GM12878 (cell line): ENCODE measurements at regions not wholly inside any gene's neighbourhood (a gene's known extent, or its start where the extent isn't known, plus 50 kb on each side); places are given as distances from the start of the nearest gene placed in this dataset.
"Not testable (repeated sequence)": the region's sequence is repeated elsewhere in the genome, so short reads cannot be mapped to it uniquely, and the experiment has no call there.

Experiments used
- ATAC-seq: fragments of 200-7000 bp; cut with Tn5 transposase; 3 replicates; pipeline ENCODE4 v1.9.1; 2020; ENCODE audit warnings: mild to moderate bottlenecking, moderate library complexity
- BruUV-seq: library from RNA; stranded (reverse); fragments of 400-500 nt; replicated peaks from 2 replicates; lab custom pipeline; 2021; lab: Mats Ljungman, UMichigan
- CTCF ChIA-PET: fragments of 300-600 bp; sonication (Branson Sonifier 250); formaldehyde crosslinking; extraction: SDS; loops from one replicate; lab custom pipeline; 2021; ENCODE audit warnings: inconsistent platforms; lab: Yijun Ruan, JAX
- POLR2A ChIA-PET: fragments of 350-600 bp; formaldehyde crosslinking; extraction: SDS; loops from one replicate; lab custom pipeline; 2021; ENCODE audit warnings: inconsistent platforms; lab: Charles Lee
- RAD21 ChIA-PET: fragments of 300-600 bp; sonication (Branson Sonifier 250); formaldehyde crosslinking; loops from one replicate; lab custom pipeline; 2023; ENCODE audit warnings: antibody characterized with exemption; ENCODE audit not compliant: unreplicated experiment; lab: Charles Lee
- SMC1A ChIA-PET: fragments of 300-600 bp; sonication (Branson Sonifier 250); formaldehyde crosslinking; loops from one replicate; lab custom pipeline; 2023; ENCODE audit not compliant: unreplicated experiment, uncharacterized antibody; lab: Charles Lee
- DNase-seq: peaks from one replicate; pipeline ENCODE4 v3.0.0-alpha.2; 2011; ENCODE audit warnings: low read depth, low spot score
- FAIRE-seq: peaks from 3 replicates; lab custom pipeline; 2011; peaks lifted over from hg19 to GRCh38; lab: Jason Lieb, UNC
- H2AFZ ChIP-seq: 2 replicates; pipeline ENCODE4 v1.6.0; 2011; ENCODE audit warnings: low read depth, low read length, control low read depth; ENCODE audit not compliant: control insufficient read depth
- H3K27ac ChIP-seq: 2 replicates; pipeline ENCODE4 v1.5.1; 2011; ENCODE audit warnings: control low read depth; ENCODE audit not compliant: control insufficient read depth, insufficient read depth
- H3K27me3 ChIP-seq, 2 experiments: replicated peaks in 1 of 2; 2 replicates each; pipeline versions ENCODE4 v1.6.0 to v1.6.1; 2011; ENCODE audit warnings: low read length in 1 of 2; ENCODE audit not compliant: control insufficient read depth in 2 of 2, insufficient read depth in 2 of 2
- H3K36me3 ChIP-seq, 2 experiments: 2 replicates each; pipeline ENCODE4 v1.5.1; 2011; ENCODE audit warnings: low read length in 1 of 2; ENCODE audit not compliant: control insufficient read depth in 2 of 2, insufficient read depth in 2 of 2
- H3K4me1 ChIP-seq: 2 replicates; pipeline ENCODE4 v1.6.1; 2011; ENCODE audit warnings: mild to moderate bottlenecking, low read length, moderate library complexity, mixed read lengths; ENCODE audit not compliant: control insufficient read depth, insufficient read depth
- H3K4me2 ChIP-seq: 2 replicates; pipeline ENCODE4 v1.6.0; 2011; ENCODE audit warnings: control low read depth; ENCODE audit not compliant: control insufficient read depth, insufficient read depth
- H3K4me3 ChIP-seq: fragments of 200-600 bp; sonication (generic); 2 replicates; pipeline ENCODE4 v1.5.1; 2016
- H3K79me2 ChIP-seq: 2 replicates; pipeline ENCODE4 v1.6.0; 2011; ENCODE audit warnings: low read length; ENCODE audit not compliant: control insufficient read depth, insufficient read depth
- H3K9ac ChIP-seq: 2 replicates; pipeline ENCODE4 v1.8.0; 2011; ENCODE audit warnings: low read length, control low read depth, mixed read lengths; ENCODE audit not compliant: control insufficient read depth, insufficient read depth
- H3K9me3 ChIP-seq: replicated peaks from 3 replicates; pipeline ENCODE4 v1.5.1; 2011; ENCODE audit warnings: mild to moderate bottlenecking, low read length; ENCODE audit not compliant: control insufficient read depth, insufficient read depth
- H4K20me1 ChIP-seq: 2 replicates; pipeline ENCODE4 v1.6.0; 2011; ENCODE audit not compliant: control insufficient read depth, insufficient read depth
- WGBS: methylation state at CpG from one replicate; pipeline ENCODE4 v1.1.6; 2016; ENCODE audit warnings: low lambda C conversion rate; ENCODE audit not compliant: insufficient replicate concordance, insufficient coverage; ENCODE audit errors: missing lambda C conversion rate; 5-methylcytosine and 5-hydroxymethylcytosine counted together
- in situ Hi-C: fragments of 300-500 bp; cut with MboI; formaldehyde crosslinking; loops from 9 replicates; pipeline ENCODE4 v1.14.3; 2018; ENCODE audit warnings: mixed read lengths
- intact Hi-C: fragments of 100-400 bp; cut with micrococcal nuclease; formaldehyde crosslinking; loops from one replicate; pipeline ENCODE4 v1.14.2; 2022; ENCODE audit not compliant: unreplicated experiment

DNA sequence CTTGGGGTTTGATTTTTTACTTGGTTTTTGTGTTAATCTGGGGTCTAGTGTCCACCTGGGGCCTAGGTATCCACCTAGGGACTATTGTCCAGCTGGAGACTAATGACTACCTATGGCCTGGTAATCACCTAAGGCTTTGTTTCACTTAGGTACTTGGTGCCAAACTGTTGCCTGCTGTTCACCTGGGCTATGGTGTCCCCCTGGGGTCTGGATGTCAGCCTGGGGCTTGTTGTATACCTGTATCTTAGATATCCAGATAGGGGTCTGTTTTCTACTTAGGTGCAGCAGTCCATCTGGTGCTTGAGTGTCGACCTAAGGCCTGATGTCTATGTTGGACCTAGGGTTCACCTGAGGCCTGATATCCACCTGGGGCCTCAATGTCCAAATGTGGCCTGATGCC, 193.1 kb downstream of the POTEM start:
- H3K36me3 ChIP-seq, POLR2A ChIA-PET, H4K20me1 ChIP-seq, DNase-seq, H2AFZ ChIP-seq, H3K9me3 ChIP-seq, H3K27ac ChIP-seq, BruUV-seq, ATAC-seq, H3K9ac ChIP-seq, H3K4me2 ChIP-seq, intact Hi-C loops, H3K4me1 ChIP-seq, H3K79me2 ChIP-seq, SMC1A ChIA-PET, CTCF ChIA-PET, FAIRE-seq, H3K27me3 ChIP-seq, RAD21 ChIA-PET, H3K4me3 ChIP-seq, in situ Hi-C loops: not testable (repeated sequence)
- WGBS = 0% methylated on average over 1 of the region's 1 CpG

DNA sequence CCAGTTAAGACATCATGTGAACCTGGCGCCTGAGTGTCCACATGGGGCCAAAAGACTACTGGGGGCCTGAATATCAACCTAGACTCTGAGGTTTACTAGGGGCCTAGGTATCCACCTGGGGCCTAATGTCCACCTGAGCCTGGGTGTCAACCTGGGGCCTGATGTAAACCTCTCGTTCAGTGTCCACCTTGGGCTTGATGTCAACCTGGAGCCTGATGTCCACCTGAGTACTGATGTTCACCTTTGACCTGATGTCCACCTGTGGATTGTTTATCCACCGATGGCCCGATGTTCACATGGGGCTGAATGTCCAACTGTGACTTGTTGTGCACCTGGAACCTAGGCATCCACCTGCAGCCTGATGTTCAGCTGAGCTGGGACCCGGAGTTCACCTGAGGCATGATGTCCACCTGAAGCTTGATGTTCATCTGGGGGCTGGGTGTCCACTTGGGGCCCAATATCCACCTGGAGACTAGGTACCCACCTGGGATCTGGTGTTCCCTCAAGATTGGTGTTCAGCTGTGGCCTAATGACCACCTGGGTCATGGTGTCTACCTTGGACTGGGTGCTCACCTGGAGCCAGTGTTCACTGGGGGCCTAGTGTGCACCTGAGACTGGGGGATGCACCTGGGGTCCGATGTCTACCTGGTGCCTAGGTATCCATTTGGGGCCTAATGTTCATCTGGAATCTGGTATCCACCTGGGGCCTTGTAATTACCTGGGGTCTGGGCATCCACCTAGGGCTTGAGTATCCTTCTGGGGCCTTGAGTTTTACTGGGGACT, 194.2 kb downstream of the POTEM start:
- SMC1A ChIA-PET, BruUV-seq: not testable (repeated sequence)

DNA sequence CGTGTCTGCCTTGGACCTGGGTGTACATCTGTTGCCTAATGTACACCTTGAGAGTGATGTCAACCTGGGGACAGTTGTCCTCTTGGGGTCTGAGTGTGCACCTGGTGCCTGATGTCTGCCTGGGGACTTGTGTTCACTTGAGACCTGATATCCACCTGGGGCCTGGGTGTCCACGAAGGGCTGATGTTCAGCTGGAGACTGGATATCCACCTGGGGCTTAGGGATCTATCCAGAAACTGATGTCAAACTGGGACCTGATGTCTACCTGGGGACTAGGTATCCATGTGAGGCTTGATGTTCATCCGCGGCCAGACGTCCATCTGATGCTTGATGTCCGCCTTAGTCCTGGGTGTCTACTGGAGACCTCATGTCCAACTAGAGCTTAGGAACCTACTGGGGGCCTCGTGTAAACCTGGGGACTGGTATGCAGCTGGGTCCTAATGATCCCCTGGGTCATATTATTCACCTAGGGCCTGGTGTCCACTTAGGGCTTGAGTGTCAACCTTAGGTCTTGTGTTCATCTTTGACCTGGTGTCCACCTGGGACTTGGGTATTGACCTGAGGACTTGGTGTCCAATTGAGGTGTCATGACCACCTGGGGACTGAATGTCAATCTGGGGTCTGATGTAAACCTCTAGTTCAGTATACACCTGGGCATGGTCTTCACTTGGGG, 194.9 kb downstream of the POTEM start:
- DNase-seq, POLR2A ChIA-PET, H2AFZ ChIP-seq, SMC1A ChIA-PET, intact Hi-C loops, FAIRE-seq, in situ Hi-C loops, H3K4me1 ChIP-seq, H3K27ac ChIP-seq, H3K4me3 ChIP-seq, H3K36me3 ChIP-seq, H3K9me3 ChIP-seq, CTCF ChIA-PET, H3K79me2 ChIP-seq, H3K9ac ChIP-seq, RAD21 ChIA-PET, H4K20me1 ChIP-seq, H3K4me2 ChIP-seq, BruUV-seq, H3K27me3 ChIP-seq, ATAC-seq: not testable (repeated sequence)
- 39% methylated on average over 6 of the region's 7 CpGs for WGBS

More for the DNA sequence above, 194.2 kb downstream of the POTEM start:
- H3K4me2 ChIP-seq, CTCF ChIA-PET, ATAC-seq, H3K4me3 ChIP-seq, H3K4me1 ChIP-seq, FAIRE-seq, H3K79me2 ChIP-seq, H4K20me1 ChIP-seq, H3K27ac ChIP-seq, intact Hi-C loops, RAD21 ChIA-PET, H3K27me3 ChIP-seq, H3K36me3 ChIP-seq, H3K9me3 ChIP-seq, in situ Hi-C loops, POLR2A ChIA-PET, H2AFZ ChIP-seq, H3K9ac ChIP-seq, DNase-seq: not testable (repeated sequence)
- WGBS = 37% methylated on average over 6 of the region's 6 CpGs

DNA sequence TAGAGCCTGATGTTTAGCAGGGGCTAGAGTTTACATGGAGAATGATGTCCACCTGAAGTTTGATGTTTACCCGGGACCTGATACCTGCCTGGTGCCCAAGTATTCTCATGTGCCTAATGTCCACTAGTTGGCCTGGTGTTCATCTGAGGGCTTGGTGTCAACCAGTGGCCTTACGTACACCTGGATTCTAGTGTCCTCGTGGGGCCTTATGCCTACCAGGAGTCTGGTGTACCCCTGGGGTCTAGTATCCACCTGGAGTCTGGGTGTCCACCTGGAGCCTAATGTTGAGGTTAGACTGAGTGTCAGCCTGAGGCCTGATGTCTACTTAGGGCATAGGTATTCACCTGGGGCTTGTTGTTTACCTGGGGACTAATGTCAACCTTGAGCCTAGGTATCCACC, 195.7 kb downstream of the POTEM start:
- CTCF ChIA-PET = not testable (repeated sequence)

More for the DNA sequence above, 195.7 kb downstream of the POTEM start:
- DNase-seq, H3K36me3 ChIP-seq, H3K27me3 ChIP-seq, RAD21 ChIA-PET, FAIRE-seq, H4K20me1 ChIP-seq, ATAC-seq, H2AFZ ChIP-seq, H3K4me1 ChIP-seq, intact Hi-C loops, BruUV-seq, H3K9me3 ChIP-seq, H3K79me2 ChIP-seq, H3K27ac ChIP-seq, POLR2A ChIA-PET, SMC1A ChIA-PET, H3K4me2 ChIP-seq, H3K9ac ChIP-seq, in situ Hi-C loops, H3K4me3 ChIP-seq: not testable (repeated sequence)
- WGBS = 27% methylated on average over 2 of the region's 3 CpGs
